Urothelium cell line (cell line): ENCODE measurements at regions not wholly inside any gene's neighbourhood (a gene's known extent, or its start where the extent isn't known, plus 50 kb on each side); places are given as distances from the start of the nearest gene placed in this dataset.
A peak's percentile ranks its signal among the peaks of the same experiment; 100 is the strongest.

Source experiments
- DNase-seq: peaks from one replicate; pipeline ENCODE4 v3.0.0; 2011; ENCODE audit warnings: low spot score, mixed read lengths
- FAIRE-seq: peaks from 2 replicates; lab custom pipeline; 2011; peaks lifted over from hg19 to GRCh38; lab: Jason Lieb, UNC

DNA sequence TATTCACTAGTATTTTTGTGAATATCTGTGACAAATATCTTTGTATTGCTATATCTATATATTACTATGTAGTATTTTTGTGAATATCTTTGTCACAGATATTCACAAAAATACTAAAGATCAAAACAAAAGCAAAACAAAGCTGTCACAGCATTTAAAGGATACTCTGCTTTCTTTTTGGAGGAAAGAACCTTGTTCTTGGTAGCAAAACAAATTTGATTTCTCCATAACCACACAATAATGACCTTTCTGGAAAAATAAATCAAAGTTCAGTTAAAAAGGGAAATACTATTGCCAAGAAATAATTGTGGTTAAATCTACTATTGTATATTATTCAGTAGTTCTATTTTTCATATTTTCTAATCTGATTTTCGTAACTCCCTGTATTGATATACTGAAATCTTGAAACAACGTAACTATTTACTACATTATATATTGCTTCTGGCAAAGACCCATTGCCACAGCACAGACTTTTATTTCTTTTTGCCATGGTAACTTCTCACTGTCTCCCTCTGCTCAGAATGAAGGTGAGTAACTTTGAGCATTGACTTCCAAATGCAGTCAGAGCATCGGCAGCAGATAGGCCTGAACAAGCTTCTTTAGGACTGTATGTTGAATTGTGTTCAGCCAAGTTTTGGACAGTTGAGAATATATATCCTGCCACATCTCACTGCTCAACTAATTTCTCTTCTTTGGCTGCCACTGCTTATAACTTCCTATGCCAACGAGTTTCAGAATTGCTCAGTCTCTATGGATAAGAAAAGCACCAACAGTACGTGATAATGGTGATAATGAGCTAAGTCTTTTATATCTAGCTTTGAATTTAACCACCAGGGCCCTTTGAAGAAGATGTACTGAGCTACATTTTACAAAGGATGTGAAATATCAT, 1097.2 kb upstream of the GJE1 start:
- FAIRE-seq, result no peak

DNA sequence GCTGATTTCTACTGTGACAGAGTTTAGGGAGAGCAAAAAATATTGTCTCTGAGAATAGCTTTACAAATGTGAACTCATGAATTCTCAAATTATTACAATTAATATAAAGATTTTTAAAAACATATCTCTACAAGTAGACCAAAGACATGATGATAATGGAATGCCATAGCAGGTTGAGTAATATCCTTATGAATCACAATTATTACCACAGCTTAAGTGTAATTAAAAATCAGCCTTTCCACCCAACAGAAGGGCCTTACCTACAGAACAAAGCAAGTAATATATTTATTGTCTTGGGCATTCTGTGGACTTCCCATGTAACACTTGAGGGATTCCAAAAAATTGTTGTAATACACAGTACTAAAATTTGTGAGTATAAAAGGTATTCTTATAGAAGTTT, 1099.6 kb upstream of the GJE1 start:
- no peak for FAIRE-seq
- DNase-seq, result no peak

More for the DNA sequence above, 1097.2 kb upstream of the GJE1 start:
- DNase-seq, result no peak

DNA sequence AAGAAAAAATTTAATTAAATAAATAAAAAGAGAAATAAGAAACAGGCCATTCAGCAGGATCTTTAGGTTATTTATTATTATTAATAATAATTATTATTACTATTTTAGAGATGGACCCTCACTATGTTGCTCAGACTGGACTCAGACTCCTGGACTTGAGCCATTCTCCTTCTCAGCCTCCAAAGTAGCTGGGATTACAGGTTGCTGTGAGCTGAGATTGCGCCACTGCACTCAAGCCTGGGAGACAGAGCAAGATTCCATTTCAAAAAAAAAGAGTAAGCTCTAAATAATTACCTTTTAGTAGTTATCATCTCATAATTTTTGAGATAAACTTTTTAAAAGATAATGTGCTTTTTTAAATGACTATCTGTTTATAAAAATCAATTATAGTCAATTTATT, 1102.8 kb upstream of the GJE1 start:
- FAIRE-seq (no peak), DNase-seq (no peak)

DNA sequence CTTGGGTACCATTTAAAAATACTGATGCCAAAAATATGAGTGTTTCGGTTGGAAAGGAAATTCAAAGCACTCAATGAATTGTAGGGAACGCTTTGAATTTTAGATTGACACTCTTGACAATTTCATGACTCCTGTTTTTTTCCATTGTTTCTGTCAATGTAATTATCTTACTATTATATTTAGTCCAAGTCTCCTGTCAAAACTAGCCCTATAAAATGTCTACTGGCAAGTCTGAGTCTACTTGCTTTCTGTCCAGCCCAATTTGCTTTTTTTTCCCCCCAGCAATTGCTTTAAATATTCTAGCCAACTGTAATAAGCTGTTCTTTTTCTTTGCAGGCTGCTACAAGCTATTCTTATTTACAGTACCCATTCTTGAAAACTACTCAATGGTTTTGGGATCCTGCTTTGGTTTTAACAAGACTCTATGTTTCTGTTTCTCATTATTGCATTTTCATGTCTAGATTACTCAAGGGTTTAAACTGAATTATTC, 1103.9 kb upstream of the GJE1 start:
- no peak for FAIRE-seq
- no peak for DNase-seq

DNA sequence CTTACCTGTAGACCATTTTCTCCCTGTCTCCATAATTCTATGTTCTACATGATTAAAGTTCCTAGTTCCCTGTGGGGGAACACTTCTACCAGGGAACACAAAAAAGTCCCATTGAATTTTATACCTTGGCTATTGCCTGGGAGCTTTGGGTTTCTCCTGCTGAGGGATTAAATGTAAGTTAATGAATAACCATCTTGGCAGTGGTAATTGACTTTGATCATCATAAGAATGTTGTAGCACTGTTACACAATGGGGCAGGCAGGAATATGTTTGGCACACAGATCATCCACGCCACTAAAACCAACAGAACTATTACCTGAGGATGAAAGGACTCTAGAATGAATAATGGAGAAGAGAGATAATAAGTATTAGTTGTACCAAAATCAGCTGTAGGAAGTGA, 1106.2 kb upstream of the GJE1 start:
- no peak for FAIRE-seq
- DNase-seq, result no peak

DNA sequence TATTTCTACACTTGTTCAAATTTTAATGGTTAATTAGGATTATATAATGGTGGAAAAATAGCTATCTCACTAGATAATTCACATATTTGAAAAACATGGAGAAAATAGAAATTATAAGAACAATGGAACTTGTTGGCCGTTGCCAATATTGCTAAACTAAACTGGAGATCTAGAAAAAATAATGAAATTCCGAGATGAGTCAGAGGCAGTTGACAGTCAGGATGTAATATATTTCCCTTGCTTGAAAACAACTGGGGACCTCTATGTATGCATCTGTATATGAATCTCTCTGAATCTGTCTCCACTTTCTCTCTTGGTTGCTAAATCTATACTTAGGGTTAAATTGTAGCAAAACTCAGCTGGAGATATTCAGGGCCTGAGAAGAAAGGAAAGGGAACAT, 1108.2 kb upstream of the GJE1 start:
- DNase-seq, result no peak
- FAIRE-seq, result no peak

DNA sequence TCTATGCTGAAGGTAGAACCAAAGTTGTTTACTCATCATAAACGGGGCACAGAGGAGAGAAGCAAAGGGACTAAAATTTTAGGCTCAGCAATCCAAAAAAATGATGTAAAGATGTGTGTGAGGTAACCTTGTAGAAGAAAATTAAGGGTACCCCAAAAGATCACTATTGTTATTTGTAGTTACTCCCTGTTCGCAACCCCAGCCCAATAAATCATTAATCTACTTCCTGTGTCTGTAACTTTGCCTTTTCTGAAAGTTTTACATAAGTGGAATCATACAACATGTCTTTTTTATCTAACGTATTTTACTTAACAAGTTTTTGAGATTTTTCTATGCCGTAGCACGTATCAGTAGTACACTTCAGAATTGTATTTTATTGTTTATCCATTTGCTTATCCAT, 1114.8 kb upstream of the GJE1 start:
- no peak for FAIRE-seq
- DNase-seq, result no peak

DNA sequence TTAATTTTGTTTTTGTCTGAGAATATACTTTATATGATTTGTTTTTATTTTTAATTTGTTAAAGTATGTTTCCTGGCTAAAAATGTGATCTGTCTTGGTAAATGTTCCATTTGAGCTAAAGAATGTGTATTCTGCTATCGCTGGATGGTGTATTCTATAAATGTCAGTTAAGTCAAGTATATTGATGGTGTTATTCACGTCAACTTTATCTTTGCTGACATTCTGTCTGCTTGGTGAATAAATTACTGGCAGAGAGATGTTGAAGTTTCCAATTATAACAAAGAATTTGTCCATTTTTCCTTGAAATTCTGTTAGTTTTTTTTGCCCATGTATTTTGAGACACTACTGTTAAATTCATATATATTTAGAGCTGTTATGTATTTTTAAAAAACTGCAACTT, 1131.8 kb upstream of the GJE1 start:
- DNase-seq, result no peak
- FAIRE-seq, result no peak

DNA sequence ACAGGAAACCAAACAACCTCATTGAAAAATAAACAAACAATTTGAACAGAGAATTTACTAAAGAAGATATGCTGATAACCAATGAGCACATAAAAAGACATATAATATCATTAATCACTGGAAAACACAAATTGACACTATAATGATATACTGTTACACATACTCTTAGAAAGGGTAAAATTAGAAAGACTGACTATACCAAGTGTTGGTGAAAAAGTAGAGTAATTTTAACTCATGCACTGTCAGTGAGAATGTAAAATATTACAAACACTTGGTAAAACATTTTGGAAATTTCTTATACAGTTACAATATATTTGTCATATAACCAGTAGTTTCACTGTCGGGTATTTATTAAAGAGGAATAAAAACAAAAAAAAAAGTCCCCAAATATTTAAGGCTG, 1139.2 kb upstream of the GJE1 start:
- FAIRE-seq, result no peak
- no peak for DNase-seq

DNA sequence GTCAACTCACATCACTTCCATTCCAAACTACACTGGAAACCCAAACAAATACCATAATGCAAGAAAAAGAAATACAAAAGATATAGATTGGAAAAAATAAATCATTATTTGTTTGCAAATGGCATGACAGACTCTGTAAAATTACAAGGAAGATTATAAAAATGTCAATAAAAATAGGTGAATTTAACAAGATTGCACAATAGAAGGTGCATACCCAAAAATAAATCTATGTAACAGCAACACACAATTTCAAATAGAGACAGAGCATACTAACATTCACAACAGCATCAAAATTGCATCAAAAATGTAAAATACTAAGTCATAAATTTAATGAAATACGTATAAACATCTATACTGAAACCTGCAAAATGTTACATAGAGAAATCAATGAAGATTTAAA, 1140.0 kb upstream of the GJE1 start:
- FAIRE-seq (no peak), DNase-seq (no peak)

DNA sequence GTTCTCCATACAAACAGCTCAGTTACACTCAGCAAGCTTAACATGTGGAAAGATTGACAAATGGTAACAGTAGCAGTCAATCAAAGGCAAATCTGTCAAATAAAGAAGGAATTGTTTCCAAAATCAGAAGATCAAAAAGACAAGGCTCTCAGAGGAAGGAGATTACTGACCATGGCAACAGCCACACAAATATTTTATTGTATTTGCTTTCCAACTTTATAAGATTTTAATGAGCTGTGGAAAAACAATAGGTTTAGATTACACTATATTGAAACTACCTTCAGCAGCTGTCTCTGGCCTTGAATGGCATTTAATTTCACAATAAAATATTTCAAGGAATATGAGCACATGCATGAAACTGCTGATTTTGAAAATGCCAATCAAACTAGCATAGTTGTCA, 1143.9 kb upstream of the GJE1 start:
- no peak for DNase-seq
- FAIRE-seq, result no peak

DNA sequence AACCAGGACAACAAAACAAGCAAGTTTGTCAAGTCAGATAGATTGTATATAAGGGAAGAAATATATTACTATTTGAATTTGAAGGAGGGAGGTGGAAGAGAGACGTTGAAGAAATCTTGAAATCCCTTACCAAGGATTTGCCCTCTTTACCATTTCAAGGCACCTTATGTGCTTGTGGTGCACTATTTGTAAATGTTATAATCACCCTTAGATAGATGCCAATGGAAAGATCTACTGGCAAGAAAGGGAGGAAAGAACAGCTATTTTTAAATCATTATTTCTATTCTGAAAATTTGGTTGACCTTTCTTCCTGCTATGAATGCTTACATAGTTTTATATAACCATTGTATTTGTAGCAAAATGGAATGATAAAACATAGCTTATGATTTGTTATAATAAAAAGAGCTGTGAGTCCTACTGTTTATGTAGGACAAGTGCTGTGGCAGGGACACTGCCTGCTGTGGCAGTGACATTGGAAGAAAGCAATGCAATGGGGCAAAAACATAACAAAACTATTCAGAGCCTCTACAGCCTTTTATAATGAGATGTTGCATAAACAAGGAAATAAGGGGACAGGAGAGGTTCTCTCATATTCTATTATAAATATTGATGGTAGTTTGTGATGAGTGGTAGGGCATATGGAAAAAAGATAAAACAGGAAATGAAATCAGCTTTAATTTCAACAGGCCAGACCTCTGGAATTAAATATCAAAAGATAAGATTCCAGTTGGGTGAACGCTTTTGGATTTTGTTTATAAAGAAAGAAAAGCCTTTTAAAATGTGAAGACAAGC, 1145.2 kb upstream of the GJE1 start:
- FAIRE-seq (no peak), DNase-seq (no peak)

DNA sequence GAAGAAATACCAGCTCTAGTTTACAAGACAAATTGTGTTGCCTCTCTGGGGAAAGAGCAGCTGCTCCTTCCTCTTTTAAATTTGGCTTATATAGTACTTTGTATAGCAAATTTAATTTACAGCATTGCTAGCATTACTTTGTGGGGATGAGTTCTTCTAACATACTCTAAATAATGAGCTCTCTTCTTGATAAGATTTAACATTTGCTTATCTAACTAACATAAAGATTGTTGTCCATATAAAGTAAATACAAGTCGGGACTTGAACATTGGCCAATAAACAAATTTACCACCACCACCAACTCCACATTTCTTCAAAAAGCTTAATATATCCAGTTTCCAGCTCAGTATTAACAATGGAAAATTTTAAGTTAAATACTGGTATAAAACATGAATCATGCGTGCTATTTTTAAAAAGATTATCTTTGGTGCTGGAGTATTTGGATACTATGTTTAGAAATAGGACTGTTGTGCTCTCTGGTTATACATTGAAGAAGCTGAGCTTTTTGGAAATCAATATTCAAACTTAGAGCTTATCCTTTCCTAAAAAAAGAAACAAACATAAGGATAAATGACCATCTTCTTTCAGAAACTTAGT, 1146.9 kb upstream of the GJE1 start:
- DNase-seq (no peak), FAIRE-seq (no peak)

DNA sequence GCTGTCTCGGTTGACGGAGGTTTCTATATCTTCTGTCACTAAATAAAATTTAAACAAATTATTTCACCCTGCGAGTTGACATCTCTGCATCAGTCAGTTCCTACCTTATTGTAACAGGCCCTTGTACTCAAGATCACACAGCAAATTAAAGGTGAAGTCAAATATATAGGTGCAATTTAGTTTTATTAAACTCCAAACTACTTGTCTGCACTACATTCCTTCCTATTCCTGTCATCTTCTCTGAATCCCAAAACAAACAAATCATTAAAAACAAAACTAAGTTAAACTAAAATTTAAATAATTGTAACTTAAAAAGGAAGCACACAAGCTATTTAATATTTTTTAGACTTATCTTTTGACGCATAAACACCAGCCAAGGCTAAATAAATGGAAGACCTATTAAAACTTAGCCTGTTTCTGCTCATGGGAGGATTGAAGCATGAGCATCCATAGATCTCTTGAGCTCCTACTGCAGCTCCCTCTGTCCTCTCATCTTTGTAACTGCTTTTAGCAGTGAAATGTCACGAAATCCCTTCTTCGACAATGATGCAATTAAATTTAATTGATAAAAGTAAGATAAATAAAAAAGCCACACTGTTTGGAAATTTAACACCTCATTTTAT, 1152.3 kb upstream of the GJE1 start:
- no peak for FAIRE-seq

DNA sequence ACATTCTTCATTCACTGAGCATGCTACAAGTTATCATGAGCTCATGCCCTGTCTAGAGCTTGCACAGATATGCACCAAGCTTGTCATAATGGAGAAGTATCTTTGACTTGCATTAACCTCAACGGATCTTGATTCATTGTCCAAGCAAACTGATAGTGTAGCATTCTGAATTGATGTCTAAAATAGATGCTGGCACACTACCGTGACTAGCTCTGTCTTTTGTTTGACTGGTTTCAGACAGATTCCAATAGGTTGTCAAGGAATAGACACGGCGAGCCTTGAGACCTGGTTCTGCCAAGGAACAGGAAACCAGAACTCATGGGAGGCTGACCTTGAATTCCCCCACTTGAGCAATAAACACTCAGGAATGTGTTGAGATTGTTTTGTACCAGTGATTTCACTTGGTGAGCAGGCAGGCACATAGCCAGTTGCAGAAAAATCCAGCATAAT, 1153.1 kb upstream of the GJE1 start:
- DNase-seq (peak; percentile 4), FAIRE-seq (peak; percentile 73)

More for the DNA sequence above, 1152.3 kb upstream of the GJE1 start:
- no peak for DNase-seq

DNA sequence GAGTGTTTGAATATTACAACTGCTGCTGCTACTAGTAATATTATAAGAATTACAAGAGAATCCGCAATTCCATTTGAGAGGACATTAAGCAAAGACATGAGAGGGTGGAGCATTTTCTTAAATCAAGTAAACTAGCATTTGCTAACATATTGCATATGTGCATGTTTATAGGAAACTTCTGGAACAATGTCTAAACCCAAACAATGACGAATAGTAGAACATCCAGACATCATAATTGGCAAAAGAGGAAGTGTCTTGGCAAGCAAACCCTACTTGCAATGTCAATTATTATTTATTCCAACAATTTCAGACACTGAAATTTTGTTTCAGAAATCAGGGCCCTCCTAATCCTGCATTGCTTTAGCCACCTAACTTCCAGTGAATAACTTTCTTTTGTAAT, 1155.3 kb upstream of the GJE1 start:
- DNase-seq (no peak), FAIRE-seq (no peak)

DNA sequence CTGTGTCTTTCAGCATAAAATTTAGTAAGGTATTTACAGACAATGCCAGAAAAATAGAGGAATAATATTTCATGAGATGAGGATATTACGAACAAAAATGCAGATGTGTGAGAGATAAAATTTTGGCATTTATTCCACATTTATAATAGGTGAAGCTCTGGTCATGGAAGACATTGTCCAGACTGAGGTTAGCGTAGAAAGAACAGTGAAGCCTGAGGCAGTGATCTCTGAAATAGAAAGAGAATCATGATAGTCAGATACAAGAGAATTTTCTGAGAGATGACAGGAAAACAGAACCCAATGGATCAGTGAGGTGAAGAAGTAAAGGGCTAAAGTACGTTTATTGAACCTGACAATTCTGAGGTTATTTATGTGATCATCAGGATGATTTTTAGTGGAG, 1155.9 kb upstream of the GJE1 start:
- FAIRE-seq (no peak), DNase-seq (no peak)

DNA sequence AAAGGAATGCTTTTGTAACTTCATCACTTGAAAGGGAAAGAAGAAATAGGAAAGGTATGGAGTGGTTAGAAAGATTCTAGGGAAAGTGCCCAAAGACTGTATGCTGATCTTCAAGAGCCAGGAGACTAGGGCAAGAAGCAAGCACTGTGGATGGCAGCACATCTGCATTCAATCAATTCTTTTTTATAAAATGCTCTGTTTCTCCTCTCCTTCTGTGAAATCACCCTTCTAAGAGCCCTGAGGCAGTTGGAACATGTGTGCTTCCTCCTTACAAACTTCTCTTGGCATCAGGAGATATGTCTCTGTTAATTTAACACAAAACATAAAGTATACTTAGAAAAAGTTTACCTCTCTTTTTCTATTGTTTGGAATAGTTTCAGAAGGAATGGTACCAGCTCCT, 1162.2 kb upstream of the GJE1 start:
- DNase-seq (no peak), FAIRE-seq (no peak)

DNA sequence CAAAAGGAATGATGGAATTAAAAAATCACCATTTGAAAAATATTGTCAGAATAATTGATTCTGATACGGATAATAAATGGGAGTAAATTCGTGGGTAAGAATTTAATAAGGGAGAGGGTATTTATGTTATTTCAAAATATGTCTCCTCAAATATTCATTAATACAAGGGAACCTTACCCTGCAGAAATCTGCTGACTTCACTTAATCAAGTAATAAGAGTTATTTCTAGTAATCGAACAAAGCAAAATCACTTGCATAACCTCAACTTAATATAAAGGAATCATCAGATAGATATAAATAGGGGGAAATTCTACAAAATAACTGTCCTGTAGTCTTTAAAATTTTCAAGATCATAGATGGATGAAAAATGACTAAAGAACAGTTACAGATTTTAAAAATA, 1164.7 kb upstream of the GJE1 start:
- no peak for FAIRE-seq
- DNase-seq, result no peak

DNA sequence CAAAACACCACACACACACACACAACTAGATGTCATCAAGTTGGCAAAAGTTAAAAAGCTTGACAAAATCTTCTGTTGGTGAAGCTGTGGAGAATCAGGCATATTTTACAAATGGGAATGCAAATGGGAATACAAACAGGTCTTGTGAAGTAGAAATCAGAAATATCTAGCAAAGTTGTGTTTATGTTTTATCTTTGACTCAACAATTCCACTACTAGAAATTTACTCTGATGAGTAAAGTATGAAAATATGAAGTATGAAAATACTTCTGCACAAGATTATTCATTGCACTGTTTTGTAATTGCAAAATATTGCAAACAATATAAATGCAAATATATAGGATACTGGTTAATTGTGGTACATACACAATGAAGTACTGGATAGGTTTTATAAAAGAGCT, 1166.0 kb upstream of the GJE1 start:
- FAIRE-seq (no peak), DNase-seq (no peak)

DNA sequence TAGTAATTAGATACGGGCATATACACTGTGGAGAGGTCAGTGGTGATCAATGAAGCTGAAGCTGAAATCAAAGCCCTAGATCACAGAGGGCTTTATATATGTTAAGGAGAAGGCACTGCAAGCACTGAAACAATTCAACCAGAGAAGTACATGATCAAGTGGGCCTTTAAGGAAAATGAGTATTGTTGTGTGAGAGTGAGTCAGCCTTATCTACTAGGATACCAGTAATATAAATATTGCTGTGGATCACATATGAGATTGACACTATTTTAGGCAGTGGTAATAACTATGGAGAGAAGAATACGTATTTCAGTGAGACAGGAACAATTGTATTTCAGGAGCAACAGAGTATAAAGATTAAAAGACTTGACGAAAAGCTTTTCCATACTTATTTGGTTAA, 1172.2 kb upstream of the GJE1 start:
- FAIRE-seq (no peak), DNase-seq (no peak)
